OCI-LY3 (cell line): ENCODE measurements at regions not wholly inside any gene's neighbourhood (a gene's known extent, or its start where the extent isn't known, plus 50 kb on each side); places are given as distances from the start of the nearest gene placed in this dataset.

Experiments used
- H2AFZ ChIP-seq: fragments of 200-600, 300-600 bp; shearing (Covaris generic); 2 replicates; pipeline ENCODE4 v1.6.0; 2014; ENCODE audit warnings: antibody characterized with exemption, low read depth, low read length
- H3K27ac ChIP-seq: fragments of 200-600, 300-600 bp; sonication (generic); 2 replicates; pipeline ENCODE4 v1.5.1; 2014; ENCODE audit warnings: mild to moderate bottlenecking, low read length, moderate library complexity, mixed read lengths
- H3K27me3 ChIP-seq: fragments of 200-600, 300-600 bp; sonication (generic); 2 replicates; pipeline ENCODE4 v1.6.1; 2014; ENCODE audit warnings: low read depth, low read length, mixed read lengths
- H3K36me3 ChIP-seq: fragments of 200-600, 300-600 bp; sonication (generic); replicated peaks from 2 replicates; pipeline ENCODE3; 2014; ENCODE audit warnings: low read depth, low read length, mixed read lengths
- H3K4me1 ChIP-seq: fragments of 300-600, 200-600 bp; sonication (generic); 2 replicates; pipeline ENCODE4 v1.6.1; 2014; ENCODE audit warnings: low read length, mixed read lengths
- H3K4me2 ChIP-seq: fragments of 200-600, 300-600 bp; sonication (generic); 2 replicates; pipeline ENCODE4 v1.6.1; 2014; ENCODE audit warnings: low read length, mixed read lengths
- H3K4me3 ChIP-seq: fragments of 300-600, 200-600 bp; sonication (generic); 2 replicates; pipeline ENCODE4 v1.5.1; 2014; ENCODE audit warnings: antibody characterized with exemption, mild to moderate bottlenecking, low read length, moderate library complexity
- H3K79me2 ChIP-seq: fragments of 300-600, 200-600 bp; shearing (Covaris generic); 2 replicates; pipeline ENCODE4 v1.6.1; 2014; ENCODE audit warnings: mild to moderate bottlenecking, low read length, mixed read lengths
- H3K9ac ChIP-seq: fragments of 300-600, 200-600 bp; shearing (Covaris generic); 2 replicates; pipeline ENCODE4 v1.6.0; 2014; ENCODE audit warnings: mild to moderate bottlenecking, low read length, moderate library complexity
- H3K9me3 ChIP-seq: fragments of 200-600, 300-600 bp; shearing (Covaris generic); 2 replicates; pipeline ENCODE4 v1.6.1; 2014; ENCODE audit warnings: low read length, mixed read lengths; ENCODE audit not compliant: insufficient read depth
- H4K20me1 ChIP-seq: fragments of 200-600, 300-600 bp; sonication (generic); 2 replicates; pipeline ENCODE4 v1.6.1; 2016; ENCODE audit warnings: low read length, mixed read lengths; ENCODE audit not compliant: insufficient read depth
- CTCF ChIP-seq: fragments of 200-600, 300-600 bp; sonication (generic); IDR thresholded peaks from 2 replicates; pipeline ENCODE4 v1.5.1; 2014; ENCODE audit warnings: antibody characterized with exemption, low read length, low read depth
- EZH2phosphoT487 ChIP-seq: fragments of 200-600 bp; shearing (Covaris generic); IDR thresholded peaks from 2 replicates; pipeline ENCODE4 v1.6.1; 2018; ENCODE audit warnings: antibody characterized with exemption, mixed run types, low read depth

DNA sequence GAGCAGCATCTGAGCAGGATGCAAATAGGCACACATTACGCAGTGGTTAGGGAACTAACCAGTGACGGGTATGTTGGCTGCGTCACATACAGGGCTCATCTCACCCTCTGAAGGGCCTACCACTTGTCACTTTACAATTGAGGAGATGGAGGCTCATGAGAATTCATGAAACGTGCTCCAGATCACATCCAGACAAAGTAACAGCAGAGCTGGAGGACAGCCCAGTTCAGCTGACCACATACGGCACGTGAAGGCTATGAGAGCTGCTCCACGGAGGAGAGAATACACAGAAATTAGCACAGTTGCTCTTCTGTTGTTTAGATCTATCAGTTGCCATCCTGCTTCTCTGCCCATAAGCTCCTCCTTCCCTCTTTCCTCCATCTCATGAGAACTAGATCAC, 78.4 kb downstream of the FAM9B start:
- no peak overlapping the region for H3K27ac ChIP-seq
- no peaks in the 10 kb centered on the region for H3K9me3 ChIP-seq
- H3K4me1 ChIP-seq: no peaks in the 10 kb centered on the region
- H4K20me1 ChIP-seq: no peaks in the 10 kb centered on the region
- H3K27me3 ChIP-seq: no peaks in the 10 kb centered on the region
- no peak overlapping the region for H3K9ac ChIP-seq
- no peak overlapping the region for H2AFZ ChIP-seq
- no peaks in the 10 kb centered on the region for H3K36me3 ChIP-seq
- H3K79me2 ChIP-seq: no peaks in the 10 kb centered on the region
- TF ChIP-seq EZH2phosphoT487: no peak
- TF ChIP-seq CTCF: no peak
- no peak overlapping the region for H3K4me2 ChIP-seq
- no peak overlapping the region for H3K4me3 ChIP-seq

- Histone ChIP-seq H3K27ac (no peak overlapping the region), H2AFZ (no peak overlapping the region), H3K9me3 (no peaks in the 10 kb centered on the region), H4K20me1 (no peaks in the 10 kb centered on the region), H3K36me3 (no peaks in the 10 kb centered on the region), H3K4me3 (no peak overlapping the region), H3K27me3 (no peaks in the 10 kb centered on the region), H3K4me2 (no peak overlapping the region), H3K9ac (no peak overlapping the region), H3K4me1 (no peaks in the 10 kb centered on the region), H3K79me2 (no peaks in the 10 kb centered on the region)
- TF ChIP-seq EZH2phosphoT487 (no peak), CTCF (no peak)
These were observed 87.4 kb downstream of the FAM9B start for GRCh38 chrX:8946563-8946962.

DNA sequence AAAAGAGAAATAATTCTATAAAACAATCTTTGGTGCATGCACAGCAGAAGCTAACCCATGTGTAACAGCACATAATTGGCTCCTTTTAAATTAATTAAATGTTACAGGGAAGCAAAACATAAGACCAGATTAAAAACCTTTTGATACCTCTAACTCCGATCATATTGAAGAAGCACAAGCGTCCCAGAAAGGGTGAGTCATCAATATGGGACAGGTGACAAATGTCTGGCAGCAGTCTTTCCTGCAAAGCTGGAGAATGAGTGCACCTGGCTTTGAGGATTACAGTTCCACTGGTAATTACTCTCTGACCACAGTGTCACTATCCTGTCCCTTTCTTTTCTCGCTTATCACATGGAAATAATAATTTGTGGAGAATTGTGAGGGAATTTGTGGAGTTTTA, 94.6 kb downstream of the FAM9B start:
- Histone ChIP-seq H3K4me1 (no peaks in the 10 kb centered on the region), H2AFZ (no peak overlapping the region), H3K27ac (no peak overlapping the region), H3K79me2 (no peaks in the 10 kb centered on the region), H3K9me3 (no peaks in the 10 kb centered on the region), H3K4me3 (no peak overlapping the region), H3K9ac (no peak overlapping the region), H3K27me3 (no peaks in the 10 kb centered on the region), H3K36me3 (no peaks in the 10 kb centered on the region), H4K20me1 (no peaks in the 10 kb centered on the region), H3K4me2 (no peak overlapping the region)
- TF ChIP-seq EZH2phosphoT487 (no peak), CTCF (no peak)

DNA sequence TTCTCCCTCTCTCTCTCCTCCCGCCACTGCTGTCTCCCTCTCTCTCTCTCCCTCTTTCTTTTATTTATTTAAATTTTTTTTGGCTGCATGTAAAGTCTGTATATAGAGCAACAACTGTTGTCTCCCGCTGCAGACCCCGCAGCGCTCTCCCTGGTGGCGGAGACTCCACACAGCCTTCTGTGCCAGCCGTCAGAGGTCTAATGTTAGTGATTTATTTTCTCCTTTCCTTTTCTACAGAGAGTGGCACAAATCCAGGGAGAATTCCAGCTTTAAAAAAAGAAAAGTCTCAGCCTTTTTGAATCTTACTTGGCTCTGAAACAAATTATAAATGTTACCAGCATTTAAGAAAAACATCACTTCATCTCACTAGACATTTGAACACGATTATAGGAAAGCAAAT, 106.2 kb downstream of the FAM9B start:
- Histone ChIP-seq H3K9me3 (no peaks in the 10 kb centered on the region), H2AFZ (no peak overlapping the region), H3K27ac (no peak overlapping the region), H4K20me1 (no peaks in the 10 kb centered on the region), H3K79me2 (no peaks in the 10 kb centered on the region), H3K4me1 (no peaks in the 10 kb centered on the region), H3K36me3 (no peaks in the 10 kb centered on the region), H3K9ac (no peak overlapping the region), H3K27me3 (no peaks in the 10 kb centered on the region), H3K4me2 (no peak overlapping the region), H3K4me3 (no peak overlapping the region)
- TF ChIP-seq EZH2phosphoT487: no peak
- TF ChIP-seq CTCF: no peak
